DND-41 (cell line): ENCODE measurements at regions not wholly inside any gene's neighbourhood (a gene's known extent, or its start where the extent isn't known, plus 50 kb on each side); places are given as distances from the start of the nearest gene placed in this dataset.
"Not testable (repeated sequence)": the region's sequence is repeated elsewhere in the genome, so short reads cannot be mapped to it uniquely, and the experiment has no call there.

Experiments
- ATAC-seq: fragments of 200-7000 bp; cut with Tn5 transposase; 3 replicates; pipeline ENCODE4 v1.9.1; 2021; ENCODE audit warnings: low read depth; ENCODE audit not compliant: insufficient read depth
- DNase-seq: peaks from one replicate; pipeline ENCODE4 v3.0.0-alpha.2; 2020
- H2AFZ ChIP-seq: 2 replicates; pipeline ENCODE4 v1.6.0; 2012; ENCODE audit warnings: low read depth, low read length
- H3K27ac ChIP-seq: 2 replicates; pipeline ENCODE4 v1.5.1; 2012; ENCODE audit warnings: low read length, inconsistent platforms
- H3K27me3 ChIP-seq: fragments of 200-600 bp; sonication (generic); 2 replicates; pipeline ENCODE4 v1.6.0; 2012; ENCODE audit warnings: low read length, mild to moderate bottlenecking, inconsistent platforms; ENCODE audit not compliant: insufficient read depth, poor library complexity
- H3K36me3 ChIP-seq: 2 replicates; pipeline ENCODE4 v1.5.1; 2012; ENCODE audit warnings: low read length, inconsistent platforms; ENCODE audit not compliant: insufficient read depth
- H3K4me1 ChIP-seq: 2 replicates; pipeline ENCODE4 v1.5.1; 2012; ENCODE audit warnings: mild to moderate bottlenecking, low read length; ENCODE audit not compliant: insufficient read depth
- H3K4me2 ChIP-seq: 2 replicates; pipeline ENCODE4 v1.6.0; 2012; ENCODE audit warnings: mild to moderate bottlenecking, moderate library complexity, low read length, inconsistent platforms; ENCODE audit not compliant: insufficient read depth
- H3K4me3 ChIP-seq, 2 experiments: fragments of 200-600 bp in 1 of 2; shearing (Covaris generic) in 1 of 2; 2 replicates each; pipeline ENCODE4 v1.5.1; 2012 to 2016; ENCODE audit warnings: inconsistent platforms in 2 of 2, low read length in 2 of 2, mild to moderate bottlenecking in 2 of 2, low read depth in 1 of 2, moderate library complexity in 1 of 2
- H3K79me2 ChIP-seq: 2 replicates; pipeline ENCODE4 v1.6.0; 2012; ENCODE audit warnings: low read length, inconsistent platforms; ENCODE audit not compliant: insufficient read depth
- H3K9ac ChIP-seq: 2 replicates; pipeline ENCODE4 v1.6.0; 2012; ENCODE audit warnings: low read depth, mild to moderate bottlenecking, inconsistent platforms, low read length, moderate library complexity
- H3K9me3 ChIP-seq: 2 replicates; pipeline ENCODE4 v1.5.1; 2012; ENCODE audit warnings: low read length, moderate library complexity, mild to moderate bottlenecking, inconsistent platforms; ENCODE audit not compliant: insufficient read depth, severe bottlenecking
- H4K20me1 ChIP-seq: 2 replicates; pipeline ENCODE4 v1.6.0; 2012; ENCODE audit warnings: low read length; ENCODE audit not compliant: insufficient read depth
- CTCF ChIP-seq: IDR thresholded peaks from 2 replicates; pipeline ENCODE4 v1.5.1; 2012; ENCODE audit warnings: borderline replicate concordance, low read length, moderate library complexity, mild to moderate bottlenecking; ENCODE audit not compliant: poor library complexity, severe bottlenecking; ENCODE audit errors: extremely low read depth
- EZH2 ChIP-seq: IDR thresholded peaks from 3 replicates; pipeline ENCODE4 v1.6.1; 2012; ENCODE audit warnings: borderline replicate concordance, low read depth, mild to moderate bottlenecking, moderate library complexity, low read length, inconsistent platforms; ENCODE audit not compliant: severe bottlenecking

GRCh38 chr5:96111080-96111756 lies 149.6 kb upstream of the ELL2 start:
- ATAC-seq, result no peak
- no peak overlapping the region for H3K4me3 ChIP-seq
- H3K79me2 ChIP-seq, result no peaks in the 10 kb centered on the region
- TF ChIP-seq CTCF, result no peak
- H3K9me3 ChIP-seq, result no peaks in the 10 kb centered on the region
- no peak overlapping the region for H3K4me2 ChIP-seq
- no peak overlapping the region for H3K27ac ChIP-seq
- no peak overlapping the region for H3K9ac ChIP-seq
- DNase-seq, result no peak
- no peak overlapping the region for H2AFZ ChIP-seq
- H3K36me3 ChIP-seq, result no peaks in the 10 kb centered on the region
- no peaks in the 10 kb centered on the region for H4K20me1 ChIP-seq
- no peaks in the 10 kb centered on the region for H3K27me3 ChIP-seq
- peaks cover 39% of the 10 kb centered on the region for H3K4me1 ChIP-seq

GRCh38 chr5:96110300-96110699 lies 148.6 kb upstream of the ELL2 start:
- Histone ChIP-seq H3K79me2 (no peaks in the 10 kb centered on the region), H3K9ac (no peak overlapping the region), H3K27me3 (no peaks in the 10 kb centered on the region), H3K9me3 (no peaks in the 10 kb centered on the region), H3K4me3 (no peak overlapping the region), H4K20me1 (no peaks in the 10 kb centered on the region), H3K36me3 (no peaks in the 10 kb centered on the region), H3K4me1 (peaks cover 29% of the 10 kb centered on the region), H2AFZ (0 out of 2 replicates have a peak overlapping the region, but pooled peaks have one; percentile 0), H3K27ac (no peak overlapping the region), H3K4me2 (no peak overlapping the region)
- DNase-seq (no peak), ATAC-seq (no peak)
- TF ChIP-seq CTCF, result no peak
- TF ChIP-seq EZH2, result no peak

- not testable (repeated sequence) for H3K9ac ChIP-seq, H3K27me3 ChIP-seq, H3K9me3 ChIP-seq, H3K4me3 ChIP-seq, H3K27ac ChIP-seq, H3K79me2 ChIP-seq, H4K20me1 ChIP-seq, H3K4me2 ChIP-seq, H3K36me3 ChIP-seq, H2AFZ ChIP-seq, ATAC-seq
- H3K4me1 ChIP-seq, result peaks cover 26% of the 10 kb centered on the region
- peak; percentile 35 for DNase-seq
These were observed 147.0 kb upstream of the ELL2 start for GRCh38 chr5:96108629-96109028.

GRCh38 chr5:96103829-96104228 lies 142.2 kb upstream of the ELL2 start:
- not testable (repeated sequence) for H4K20me1 ChIP-seq, ATAC-seq, H3K4me3 ChIP-seq, H3K36me3 ChIP-seq, DNase-seq, H3K79me2 ChIP-seq, H3K4me2 ChIP-seq, H2AFZ ChIP-seq, H3K9ac ChIP-seq, H3K27ac ChIP-seq, H3K4me1 ChIP-seq, H3K9me3 ChIP-seq, H3K27me3 ChIP-seq
